HG02885 (cell line): ENCODE measurements at regions not wholly inside any gene's neighbourhood (a gene's known extent, or its start where the extent isn't known, plus 50 kb on each side); places are given as distances from the start of the nearest gene placed in this dataset.

Experiments used
- ATAC-seq: cut with Tn5 transposase; IDR thresholded peaks from one replicate; pipeline ENCODE4 v1.9.1; 2021; ENCODE audit warnings: mild to moderate bottlenecking; ENCODE audit not compliant: unreplicated experiment, poor library complexity

- no peak for ATAC-seq
These were observed 115.1 kb upstream of the MVB12B start for GRCh38 chr9:126211441-126212074.

- no peak for ATAC-seq
These were observed 111.1 kb upstream of the MVB12B start for GRCh38 chr9:126215486-126215885.

- no peak for ATAC-seq
These were observed 109.8 kb upstream of the MVB12B start for GRCh38 chr9:126216826-126217225.

- ATAC-seq = no peak
These were observed 109.4 kb upstream of the MVB12B start for GRCh38 chr9:126217250-126217653.

GRCh38 chr9:126217797-126218196, 108.8 kb upstream of the MVB12B start:
- no peak for ATAC-seq

- no peak for ATAC-seq
These were observed 108.1 kb upstream of the MVB12B start for GRCh38 chr9:126218359-126219125.

- no peak for ATAC-seq
These were observed 107.5 kb upstream of the MVB12B start for GRCh38 chr9:126219166-126219565.

GRCh38 chr9:126219648-126220063, 107.0 kb upstream of the MVB12B start:
- no peak for ATAC-seq

GRCh38 chr9:126221480-126221879, 105.1 kb upstream of the MVB12B start:
- ATAC-seq = no peak

GRCh38 chr9:126222363-126222834, 104.2 kb upstream of the MVB12B start:
- no peak for ATAC-seq

GRCh38 chr9:126222835-126223431, 103.7 kb upstream of the MVB12B start:
- no peak for ATAC-seq

GRCh38 chr9:126223798-126224531, 102.7 kb upstream of the MVB12B start:
- ATAC-seq = no peak

- no peak for ATAC-seq
These were observed 100.7 kb upstream of the MVB12B start for GRCh38 chr9:126225611-126226609.

- no peak for ATAC-seq
These were observed 99.4 kb upstream of the MVB12B start for GRCh38 chr9:126226991-126227936.

- no peak for ATAC-seq
These were observed 98.4 kb upstream of the MVB12B start for GRCh38 chr9:126228111-126228780.

- peak; percentile 56 for ATAC-seq
These were observed 97.7 kb upstream of the MVB12B start for GRCh38 chr9:126228781-126229444.

GRCh38 chr9:126229501-126229900, 97.1 kb upstream of the MVB12B start:
- ATAC-seq = no peak
